GM21737 (cell line): ENCODE measurements at regions not wholly inside any gene's neighbourhood (a gene's known extent, or its start where the extent isn't known, plus 50 kb on each side); places are given as distances from the start of the nearest gene placed in this dataset.
"Not testable (repeated sequence)": the region's sequence is repeated elsewhere in the genome, so short reads cannot be mapped to it uniquely, and the experiment has no call there.

ENCODE experiments used
- ATAC-seq: cut with Tn5 transposase; IDR thresholded peaks from one replicate; pipeline ENCODE4 v1.9.1; 2021; ENCODE audit warnings: mild to moderate bottlenecking, moderate library complexity; ENCODE audit not compliant: unreplicated experiment

- not testable (repeated sequence) for ATAC-seq
These were observed 80.1 kb upstream of the NPSR1 start for GRCh38 chr7:34577934-34578333.

- ATAC-seq: not testable (repeated sequence)
These were observed 76.3 kb upstream of the NPSR1 start for GRCh38 chr7:34581698-34582097.

GRCh38 chr7:34584526-34584925, 73.5 kb upstream of the NPSR1 start:
- ATAC-seq: no peak

- no peak for ATAC-seq
These were observed 61.1 kb upstream of the NPSR1 start for GRCh38 chr7:34596887-34597286.

- ATAC-seq: no peak
These were observed 54.1 kb upstream of the NPSR1 start for GRCh38 chr7:34603711-34604444.
